ENCODE measurements at regions not wholly inside any gene's neighbourhood (a gene's known extent, or its start where the extent isn't known, plus 50 kb on each side); places are given as distances from the start of the nearest gene placed in this dataset.

- no peaks in the 10 kb centered on the region for H3K27me3 ChIP-seq (ENCODE audit: insufficient read depth, low read length)
- no CpG with 5 or more reads among the region's 2 CpGs for WGBS (ENCODE audit: extremely low coverage, insufficient coverage, insufficient read length)
These were observed 127.8 kb upstream of the NDUFV2 start for GRCh38 chr18:8974696-8975095.

GRCh38 chr18:8975624-8976023 lies 126.9 kb upstream of the NDUFV2 start:
- Histone ChIP-seq H3K14ac (ENCODE audit: low read length) (no peak overlapping the region), H3K36me3 (ENCODE audit: control insufficient read depth in 1 of 2, insufficient read depth in 2 of 2, low read length in 2 of 2) (no peaks in the 10 kb centered on the region), H3K27ac (ENCODE audit: low read depth, low read length) (no peak overlapping the region), H3K4ac (ENCODE audit: low read depth, low read length) (no peak overlapping the region), H2BK120ac (ENCODE audit: insufficient read depth, low read length, poor library complexity) (no peak overlapping the region), H2BK5ac (ENCODE audit: low read depth, low read length, poor library complexity) (no peak overlapping the region), H3K18ac (ENCODE audit: low read length) (no peak overlapping the region), H3K27me3 (ENCODE audit: insufficient read depth, low read length) (no peaks in the 10 kb centered on the region), H2AFZ (ENCODE audit: insufficient read depth, low read length, poor library complexity) (no peak overlapping the region), H3K4me1 (ENCODE audit: control insufficient read depth in 1 of 2, insufficient read depth in 2 of 2, low read length in 2 of 2) (peaks cover 0 to 2% of the 10 kb centered on the region in 2 experiments), H2BK12ac (ENCODE audit: low read length) (no peak overlapping the region), H3K79me2 (ENCODE audit: control insufficient read depth, insufficient read depth, low read length, poor library complexity) (no peaks in the 10 kb centered on the region), H3K9ac (ENCODE audit: low read length) (no peak overlapping the region), H3K4me3 (ENCODE audit: low read depth, low read length) (no peak overlapping the region), H2AK5ac (ENCODE audit: low read length) (no peak overlapping the region), H4K12ac (ENCODE audit: low read depth, low read length) (no peak overlapping the region), H4K91ac (ENCODE audit: low read depth, low read length) (no peak overlapping the region), H3K23ac (ENCODE audit: low read length) (no peak overlapping the region), H3K79me1 (ENCODE audit: low read length) (no peaks in the 10 kb centered on the region), H3K9me3 (ENCODE audit: insufficient read depth, low read depth, low read length) (no peaks in the 10 kb centered on the region), H4K8ac (ENCODE audit: low read depth, low read length) (no peak overlapping the region), H3K4me2 (ENCODE audit: low read length) (no peak overlapping the region)
- no CpG with 5 or more reads among the region's 7 CpGs for WGBS (ENCODE audit: extremely low coverage, insufficient coverage, insufficient read length)
- DNase-seq: no peak

More at GRCh38 chr18:8974696-8975095, 127.8 kb upstream of the NDUFV2 start:
- no peaks in the 10 kb centered on the region for H3K79me1 ChIP-seq (ENCODE audit: low read length)
- no peak overlapping the region for H3K23ac ChIP-seq (ENCODE audit: low read length)
- H3K36me3 ChIP-seq (ENCODE audit: control insufficient read depth in 1 of 2, insufficient read depth in 2 of 2, low read length in 2 of 2): no peaks in the 10 kb centered on the region
- H2BK5ac ChIP-seq (ENCODE audit: low read depth, low read length, poor library complexity): no peak overlapping the region
- DNase-seq: no peak
- H3K18ac ChIP-seq (ENCODE audit: low read length): no peak overlapping the region
- H4K91ac ChIP-seq (ENCODE audit: low read depth, low read length): no peak overlapping the region
- peaks cover 0 to 2% of the 10 kb centered on the region in 2 experiments for H3K4me1 ChIP-seq (ENCODE audit: control insufficient read depth in 1 of 2, insufficient read depth in 2 of 2, low read length in 2 of 2)
- H4K12ac ChIP-seq (ENCODE audit: low read depth, low read length): no peak overlapping the region
- H2AFZ ChIP-seq (ENCODE audit: insufficient read depth, low read length, poor library complexity): no peak overlapping the region
- no peak overlapping the region for H3K4me3 ChIP-seq (ENCODE audit: low read depth, low read length)
- no peak overlapping the region for H3K27ac ChIP-seq (ENCODE audit: low read depth, low read length)
- no peak overlapping the region for H3K4ac ChIP-seq (ENCODE audit: low read depth, low read length)
- no peak overlapping the region for H2BK120ac ChIP-seq (ENCODE audit: insufficient read depth, low read length, poor library complexity)
- H4K8ac ChIP-seq (ENCODE audit: low read depth, low read length): no peak overlapping the region
- H3K14ac ChIP-seq (ENCODE audit: low read length): no peak overlapping the region
- H3K79me2 ChIP-seq (ENCODE audit: control insufficient read depth, insufficient read depth, low read length, poor library complexity): no peaks in the 10 kb centered on the region
- no peak overlapping the region for H2BK12ac ChIP-seq (ENCODE audit: low read length)
- no peak overlapping the region for H2AK5ac ChIP-seq (ENCODE audit: low read length)
- H3K9me3 ChIP-seq (ENCODE audit: insufficient read depth, low read depth, low read length): no peaks in the 10 kb centered on the region
- H3K9ac ChIP-seq (ENCODE audit: low read length): no peak overlapping the region
- H3K4me2 ChIP-seq (ENCODE audit: low read length): no peak overlapping the region

DNA sequence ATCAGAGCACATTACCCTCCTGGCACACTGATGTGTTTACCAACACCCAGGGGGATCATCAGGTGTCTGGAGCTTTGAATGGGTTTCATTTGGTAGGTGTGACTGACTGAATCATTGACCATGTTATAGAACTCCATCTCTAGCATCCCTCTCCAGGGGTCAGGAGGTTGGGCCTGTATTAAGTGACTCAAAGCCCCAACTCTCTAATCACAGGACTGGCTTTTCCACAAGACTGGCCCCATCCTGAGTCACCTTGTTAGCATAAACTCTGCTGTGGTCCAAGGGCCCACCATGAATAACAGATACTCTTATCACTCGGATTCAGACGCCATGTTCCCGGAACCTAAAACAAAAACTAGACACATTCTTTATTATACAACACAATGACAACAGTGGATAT lies 125.9 kb upstream of the NDUFV2 start:
- Histone ChIP-seq H4K8ac (ENCODE audit: low read depth, low read length) (no peak overlapping the region), H3K23ac (ENCODE audit: low read length) (no peak overlapping the region), H3K18ac (ENCODE audit: low read length) (no peak overlapping the region), H3K9ac (ENCODE audit: low read length) (no peak overlapping the region), H2AK5ac (ENCODE audit: low read length) (no peak overlapping the region), H4K12ac (ENCODE audit: low read depth, low read length) (no peak overlapping the region), H2BK120ac (ENCODE audit: insufficient read depth, low read length, poor library complexity) (no peak overlapping the region), H3K4me1 (ENCODE audit: control insufficient read depth in 1 of 2, insufficient read depth in 2 of 2, low read length in 2 of 2) (no peaks in the 10 kb centered on the region), H3K14ac (ENCODE audit: low read length) (no peak overlapping the region), H3K9me3 (ENCODE audit: insufficient read depth, low read depth, low read length) (no peaks in the 10 kb centered on the region), H3K27ac (ENCODE audit: low read depth, low read length) (no peak overlapping the region), H3K4me3 (ENCODE audit: low read depth, low read length) (no peak overlapping the region), H3K4me2 (ENCODE audit: low read length) (no peak overlapping the region), H2BK5ac (ENCODE audit: low read depth, low read length, poor library complexity) (no peak overlapping the region), H2BK12ac (ENCODE audit: low read length) (no peak overlapping the region), H3K79me1 (ENCODE audit: low read length) (no peaks in the 10 kb centered on the region), H2AFZ (ENCODE audit: insufficient read depth, low read length, poor library complexity) (no peak overlapping the region), H4K91ac (ENCODE audit: low read depth, low read length) (no peak overlapping the region), H3K4ac (ENCODE audit: low read depth, low read length) (no peak overlapping the region), H3K27me3 (ENCODE audit: insufficient read depth, low read length) (no peaks in the 10 kb centered on the region), H3K79me2 (ENCODE audit: control insufficient read depth, insufficient read depth, low read length, poor library complexity) (no peaks in the 10 kb centered on the region), H3K36me3 (ENCODE audit: control insufficient read depth in 1 of 2, insufficient read depth in 2 of 2, low read length in 2 of 2) (no peaks in the 10 kb centered on the region)
- no CpG with 5 or more reads among the region's 3 CpGs for WGBS (ENCODE audit: extremely low coverage, insufficient coverage, insufficient read length)
- no peak for DNase-seq

- Histone ChIP-seq H4K12ac (ENCODE audit: low read depth, low read length) (no peak overlapping the region), H4K91ac (ENCODE audit: low read depth, low read length) (no peak overlapping the region), H3K18ac (ENCODE audit: low read length) (no peak overlapping the region), H4K8ac (ENCODE audit: low read depth, low read length) (no peak overlapping the region), H3K27me3 (ENCODE audit: insufficient read depth, low read length) (no peaks in the 10 kb centered on the region), H2AFZ (ENCODE audit: insufficient read depth, low read length, poor library complexity) (no peak overlapping the region), H2BK120ac (ENCODE audit: insufficient read depth, low read length, poor library complexity) (no peak overlapping the region), H3K36me3 (ENCODE audit: control insufficient read depth in 1 of 2, insufficient read depth in 2 of 2, low read length in 2 of 2) (no peaks in the 10 kb centered on the region), H3K4me3 (ENCODE audit: low read depth, low read length) (no peak overlapping the region), H3K4ac (ENCODE audit: low read depth, low read length) (no peak overlapping the region), H2AK5ac (ENCODE audit: low read length) (no peak overlapping the region), H3K9me3 (ENCODE audit: insufficient read depth, low read depth, low read length) (no peaks in the 10 kb centered on the region), H3K79me2 (ENCODE audit: control insufficient read depth, insufficient read depth, low read length, poor library complexity) (no peaks in the 10 kb centered on the region), H3K14ac (ENCODE audit: low read length) (no peak overlapping the region), H3K79me1 (ENCODE audit: low read length) (no peaks in the 10 kb centered on the region), H3K4me2 (ENCODE audit: low read length) (no peak overlapping the region), H3K23ac (ENCODE audit: low read length) (no peak overlapping the region), H3K4me1 (ENCODE audit: control insufficient read depth in 1 of 2, insufficient read depth in 2 of 2, low read length in 2 of 2) (no peaks in the 10 kb centered on the region), H2BK5ac (ENCODE audit: low read depth, low read length, poor library complexity) (no peak overlapping the region), H3K27ac (ENCODE audit: low read depth, low read length) (no peak overlapping the region), H2BK12ac (ENCODE audit: low read length) (no peak overlapping the region), H3K9ac (ENCODE audit: low read length) (no peak overlapping the region)
- no peak for DNase-seq
These were observed 125.3 kb upstream of the NDUFV2 start for GRCh38 chr18:8977166-8977565.

Measured in trophoblast cell (in vitro differentiated cells and primary cell).